ENCODE measurements at regions not wholly inside any gene's neighbourhood (a gene's known extent, or its start where the extent isn't known, plus 50 kb on each side); places are given as distances from the start of the nearest gene placed in this dataset.

DNA sequence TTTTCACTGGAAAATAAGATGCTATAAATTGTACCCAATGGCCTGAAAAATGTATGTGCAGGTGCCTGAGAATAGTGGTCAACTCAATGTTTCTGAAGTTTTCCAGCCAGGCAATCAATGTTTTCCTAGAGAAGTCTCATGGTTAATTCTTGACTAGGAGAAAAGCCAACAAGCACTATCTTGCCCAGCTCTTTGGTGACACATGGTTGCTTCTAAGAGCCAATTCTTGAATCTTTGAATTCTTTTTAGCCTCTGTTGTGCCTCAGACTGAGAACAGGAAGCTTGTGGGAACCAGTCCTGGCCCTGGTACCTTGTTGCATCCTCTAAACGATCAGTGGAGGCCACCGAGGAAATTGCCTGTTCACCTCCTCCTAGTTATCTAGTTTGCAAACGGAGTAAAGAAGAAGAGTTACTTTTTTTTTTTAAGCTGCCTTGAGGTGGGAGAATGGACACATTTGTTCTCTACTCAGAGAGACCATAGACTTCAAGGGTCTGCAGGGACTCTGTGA lies 144.0 kb upstream of the MKLN1 start:
- TF ChIP-seq, protein P1, sequence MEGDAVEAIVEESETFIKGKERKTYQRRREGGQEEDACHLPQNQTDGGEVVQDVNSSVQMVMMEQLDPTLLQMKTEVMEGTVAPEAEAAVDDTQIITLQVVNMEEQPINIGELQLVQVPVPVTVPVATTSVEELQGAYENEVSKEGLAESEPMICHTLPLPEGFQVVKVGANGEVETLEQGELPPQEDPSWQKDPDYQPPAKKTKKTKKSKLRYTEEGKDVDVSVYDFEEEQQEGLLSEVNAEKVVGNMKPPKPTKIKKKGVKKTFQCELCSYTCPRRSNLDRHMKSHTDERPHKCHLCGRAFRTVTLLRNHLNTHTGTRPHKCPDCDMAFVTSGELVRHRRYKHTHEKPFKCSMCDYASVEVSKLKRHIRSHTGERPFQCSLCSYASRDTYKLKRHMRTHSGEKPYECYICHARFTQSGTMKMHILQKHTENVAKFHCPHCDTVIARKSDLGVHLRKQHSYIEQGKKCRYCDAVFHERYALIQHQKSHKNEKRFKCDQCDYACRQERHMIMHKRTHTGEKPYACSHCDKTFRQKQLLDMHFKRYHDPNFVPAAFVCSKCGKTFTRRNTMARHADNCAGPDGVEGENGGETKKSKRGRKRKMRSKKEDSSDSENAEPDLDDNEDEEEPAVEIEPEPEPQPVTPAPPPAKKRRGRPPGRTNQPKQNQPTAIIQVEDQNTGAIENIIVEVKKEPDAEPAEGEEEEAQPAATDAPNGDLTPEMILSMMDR (IDR thresholded peaks at IDR 0.05; ENCODE audit: extremely low read depth in 1 of 2, insufficient read depth in 1 of 2, low read depth in 1 of 2, low read length in 2 of 2): no peak
- TF ChIP-seq JUN (IDR thresholded peaks at IDR 0.05; ENCODE audit: borderline replicate concordance, insufficient read depth, insufficient read length, low read depth) (no peak), FOS (IDR thresholded peaks at IDR 0.05; ENCODE audit: borderline replicate concordance, insufficient read depth, low read length) (no peak), POLR2A (IDR thresholded peaks at IDR 0.05; ENCODE audit: low read depth, low read length) (no peak), POLR2AphosphoS5 (IDR thresholded peaks at IDR 0.05; ENCODE audit: insufficient read depth, low read depth, low read length) (no peak), EZH2 (IDR thresholded peaks at IDR 0.05; ENCODE audit: borderline replicate concordance, low read depth, low read length, severe bottlenecking) (no peak)
